ENCODE measurements at regions not wholly inside any gene's neighbourhood (a gene's known extent, or its start where the extent isn't known, plus 50 kb on each side); places are given as distances from the start of the nearest gene placed in this dataset.

GRCh38 chr22:19663821-19664355 lies 50.4 kb upstream of the SEPTIN5 start:
- no peak for DNase-seq

DNA sequence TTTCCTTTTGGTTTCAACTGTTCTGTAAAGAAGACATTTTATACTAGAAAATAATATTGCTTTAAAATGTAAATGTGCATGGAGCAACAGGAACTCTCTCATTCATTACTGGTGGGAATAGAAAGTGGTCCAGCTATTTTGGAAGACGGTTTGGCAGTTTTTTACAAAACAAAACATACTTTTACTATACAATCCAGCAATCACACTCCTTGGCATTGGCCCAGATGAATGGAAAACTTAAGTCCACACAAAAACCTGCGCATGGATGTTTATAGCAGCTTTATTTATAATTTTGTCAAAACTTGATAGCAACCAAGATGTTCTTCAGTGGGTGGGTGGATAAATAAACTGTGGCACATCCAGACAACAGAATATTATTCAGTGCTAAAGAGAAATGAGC lies 49.9 kb upstream of the SEPTIN5 start:
- no peak for DNase-seq

Data from OCI-M1 (cell line).